Left renal cortex interstitium (tissue), 4 donors: ENCODE measurements at regions not wholly inside any gene's neighbourhood (a gene's known extent, or its start where the extent isn't known, plus 50 kb on each side); places are given as distances from the start of the nearest gene placed in this dataset.
"Not testable (repeated sequence)": the region's sequence is repeated elsewhere in the genome, so short reads cannot be mapped to it uniquely, and the experiment has no call there.

Source experiments
- DNase-seq, 4 donors: peaks; one replicate each; pipeline ENCODE4 v3.0.0-alpha.2; 2013; ENCODE audit warnings: low read depth in 4 of 4, low spot score in 2 of 4, missing footprints in 1 of 4

- DNase-seq = no peak
Measured at GRCh38 chr17:72463287-72464102, 342.7 kb downstream of the SOX9 start.

- not testable (repeated sequence) for DNase-seq
Measured at GRCh38 chr17:72464221-72464620, 343.4 kb downstream of the SOX9 start.

GRCh38 chr17:72465191-72466024 lies 344.6 kb downstream of the SOX9 start:
- DNase-seq = no peak

GRCh38 chr17:72466199-72466598 lies 345.4 kb downstream of the SOX9 start:
- no peak for DNase-seq

GRCh38 chr17:72466606-72467005 lies 345.8 kb downstream of the SOX9 start:
- no peak for DNase-seq

GRCh38 chr17:72467841-72468653 lies 347.2 kb downstream of the SOX9 start:
- DNase-seq = no peak

- no peak for DNase-seq
Measured at GRCh38 chr17:72468841-72469240, 348.0 kb downstream of the SOX9 start.

- DNase-seq = no peak
Measured at GRCh38 chr17:72470121-72470705, 349.4 kb downstream of the SOX9 start.

- no peak for DNase-seq
Measured at GRCh38 chr17:72470734-72471133, 349.9 kb downstream of the SOX9 start.

GRCh38 chr17:72471296-72471695 lies 350.5 kb downstream of the SOX9 start:
- DNase-seq = no peak

- DNase-seq = no peak
Measured at GRCh38 chr17:72472106-72472505, 351.3 kb downstream of the SOX9 start.

GRCh38 chr17:72472853-72473390 lies 352.1 kb downstream of the SOX9 start:
- DNase-seq = not testable (repeated sequence)

- no peak for DNase-seq
Measured at GRCh38 chr17:72474243-72474642, 353.4 kb downstream of the SOX9 start.

- DNase-seq = no peak
Measured at GRCh38 chr17:72474719-72475477, 354.1 kb downstream of the SOX9 start.

GRCh38 chr17:72476134-72476533 lies 355.3 kb downstream of the SOX9 start:
- no peak for DNase-seq

GRCh38 chr17:72476575-72476986 lies 355.8 kb downstream of the SOX9 start:
- no peak for DNase-seq

- no peak for DNase-seq
Measured at GRCh38 chr17:72477491-72477890, 356.7 kb downstream of the SOX9 start.

GRCh38 chr17:72479113-72479512 lies 358.3 kb downstream of the SOX9 start:
- DNase-seq = no peak

GRCh38 chr17:72481572-72481971 lies 360.8 kb downstream of the SOX9 start:
- no peak for DNase-seq

GRCh38 chr17:72485596-72485995 lies 364.8 kb downstream of the SOX9 start:
- DNase-seq = no peak
